K562 (cell line): ENCODE measurements at regions not wholly inside any gene's neighbourhood (a gene's known extent, or its start where the extent isn't known, plus 50 kb on each side); places are given as distances from the start of the nearest gene placed in this dataset.

Source experiments
- ATAC-seq: fragments of 200-7000 bp; cut with Tn5 transposase; 3 replicates; pipeline ENCODE4 v1.9.1; 2020; ENCODE audit warnings: moderate library complexity
- BruUV-seq: library from RNA; stranded (reverse); fragments of 400-500 nt; replicated peaks from 2 replicates; lab custom pipeline; 2021; lab: Mats Ljungman, UMichigan
- CTCF ChIA-PET: fragments of 300-600 bp; formaldehyde crosslinking; extraction: SDS; loops from one replicate; lab custom pipeline; 2021; ENCODE audit warnings: low intra/inter-chr PET ratio; lab: Yijun Ruan, JAX
- POLR2A ChIA-PET: fragments of 300-600, 350-650 bp; sonication (Branson Sonifier 250); formaldehyde crosslinking; extraction: SDS; loops from one replicate; lab custom pipeline; 2021; ENCODE audit warnings: antibody characterized with exemption, inconsistent platforms; lab: Yijun Ruan, JAX
- DNase-seq, 4 experiments: peaks; one replicate each; pipeline versions ENCODE4 v3.0.0 to v3.0.0-alpha.2; 2011 to 2018; ENCODE audit warnings: low spot score in 3 of 4, mixed read lengths in 3 of 4; ENCODE audit errors: extremely low read depth in 1 of 4
- FAIRE-seq: peaks from 2 replicates; lab custom pipeline; 2011; peaks lifted over from hg19 to GRCh38; lab: Jason Lieb, UNC
- H2AFZ ChIP-seq: 2 replicates; pipeline ENCODE4 v1.6.0; 2011; ENCODE audit warnings: low read depth, low read length, control low read depth, inconsistent platforms
- H3K27ac ChIP-seq: fragments of 200-600 bp; 3 replicates; pipeline ENCODE4 v1.8.0; 2011; ENCODE audit warnings: low read depth, mild to moderate bottlenecking, control low read depth, inconsistent platforms, low read length, moderate library complexity, mixed read lengths; ENCODE audit errors: extremely low read depth
- H3K27me3 ChIP-seq, 2 experiments: fragments of 300-600 bp in 1 of 2; 2 replicates in 1 of 2; 3 replicates in 1 of 2; pipeline versions ENCODE4 v1.6.0 to v1.8.0; 2011; ENCODE audit warnings: inconsistent platforms in 2 of 2, low read length in 2 of 2, mild to moderate bottlenecking in 1 of 2, mixed read lengths in 1 of 2, moderate library complexity in 1 of 2; ENCODE audit not compliant: control insufficient read depth in 2 of 2, insufficient read depth in 2 of 2
- H3K36me3 ChIP-seq: fragments of 300-600 bp; 3 replicates; pipeline ENCODE4 v1.8.0; 2011; ENCODE audit warnings: mild to moderate bottlenecking, low read length, inconsistent platforms; ENCODE audit not compliant: control insufficient read depth, insufficient read depth
- H3K4me1 ChIP-seq, 2 experiments: fragments of 200-600 bp in 1 of 2; replicated peaks in 1 of 2; 2 replicates in 1 of 2; 3 replicates in 1 of 2; pipeline versions ENCODE4 v1.5.1 to v1.8.0; 2011; ENCODE audit warnings: inconsistent platforms in 2 of 2, low read length in 2 of 2, mild to moderate bottlenecking in 1 of 2, mixed read lengths in 1 of 2, moderate library complexity in 1 of 2; ENCODE audit not compliant: control insufficient read depth in 2 of 2, insufficient read depth in 2 of 2
- H3K4me2 ChIP-seq: 2 replicates; pipeline ENCODE4 v1.6.1; 2011; ENCODE audit warnings: low read length, control low read depth, inconsistent platforms, mixed read lengths; ENCODE audit not compliant: insufficient read depth
- H3K4me3 ChIP-seq: fragments of 200-600 bp; sonication (generic), shearing (Covaris generic); 2 replicates; pipeline ENCODE4 v1.5.1; 2016; ENCODE audit warnings: control low read depth, inconsistent platforms
- H3K79me2 ChIP-seq: fragments of 200-600 bp; 3 replicates; pipeline ENCODE4 v1.8.0; 2011; ENCODE audit warnings: low read length, inconsistent platforms; ENCODE audit not compliant: control insufficient read depth, insufficient read depth
- H3K9ac ChIP-seq, 2 experiments: 2 replicates each; pipeline versions ENCODE4 v1.6.0 to v1.6.1; 2011; ENCODE audit warnings: low read depth in 2 of 2, low read length in 2 of 2, control low read depth in 1 of 2, inconsistent platforms in 1 of 2, mild to moderate bottlenecking in 1 of 2, mixed read lengths in 1 of 2; ENCODE audit not compliant: insufficient read depth in 1 of 2
- H3K9me1 ChIP-seq: one replicate; pipeline ENCODE4 v1.6.0; 2011; ENCODE audit warnings: inconsistent platforms, mild to moderate bottlenecking, low read length, moderate library complexity; ENCODE audit not compliant: control insufficient read depth, insufficient read depth
- H3K9me3 ChIP-seq: replicated peaks from 2 replicates; pipeline ENCODE4 v1.5.1; 2011; ENCODE audit warnings: low read depth, low read length, inconsistent platforms; ENCODE audit not compliant: control insufficient read depth, insufficient read depth
- H4K20me1 ChIP-seq: replicated peaks from 2 replicates; pipeline ENCODE4 v1.6.1; 2011; ENCODE audit warnings: low read length, inconsistent platforms, mixed read lengths; ENCODE audit not compliant: control insufficient read depth, insufficient read depth
- CBFB ChIP-seq: sonication (generic); formaldehyde crosslinking; IDR thresholded peaks from 2 replicates; pipeline ENCODE4 v1.4.0; 2020; ENCODE audit warnings: mild to moderate bottlenecking, missing genetic modification reagents
- CCAR2 ChIP-seq: fragments of 200-400 bp; formaldehyde crosslinking; IDR thresholded peaks from 2 replicates; pipeline ENCODE4 v1.6.1; 2017; ENCODE audit warnings: mild to moderate bottlenecking, low read depth, low read length
- CUX1 ChIP-seq: fragments of 200-800 bp; sonication (Bioruptor generic); IDR thresholded peaks from 2 replicates; pipeline ENCODE4 v1.6.1; 2016; ENCODE audit warnings: missing genetic modification characterization, missing compliant biosample characterization
- E2F3 ChIP-seq: fragments of 250-450 bp; sonication (Bioruptor Pico); IDR thresholded peaks from 2 replicates; pipeline ENCODE4 v1.4.0; 2020; ENCODE audit warnings: mild to moderate bottlenecking
- ETV5 ChIP-seq: sonication (generic); formaldehyde crosslinking; IDR thresholded peaks from 2 replicates; pipeline ENCODE4 v1.4.0; 2020; ENCODE audit warnings: low read depth, mild to moderate bottlenecking, missing genetic modification reagents
- HIVEP1 ChIP-seq: fragments of 250-450 bp; sonication (Bioruptor Pico); IDR thresholded peaks from 2 replicates; pipeline ENCODE4 v1.4.0; 2020; ENCODE audit warnings: mild to moderate bottlenecking
- HNRNPL ChIP-seq: fragments of 200-400 bp; formaldehyde crosslinking; IDR thresholded peaks from 2 replicates; pipeline ENCODE4 v1.6.1; 2017; ENCODE audit warnings: low read depth, mild to moderate bottlenecking, low read length
- KLF13 ChIP-seq: fragments of 450-650 bp; IDR thresholded peaks from 2 replicates; pipeline ENCODE4 v1.6.1; 2016; ENCODE audit warnings: missing genetic modification characterization, low read depth, mild to moderate bottlenecking, missing compliant biosample characterization, moderate library complexity, borderline replicate concordance
- MAZ ChIP-seq, 2 experiments: fragments of 450-650 bp in 1 of 2; sonication (generic) in 1 of 2; formaldehyde crosslinking; IDR thresholded peaks in 1 of 2; conservative IDR thresholded peaks in 1 of 2; 2 replicates each; pipeline versions ENCODE4 v1.4.0 to v1.5.0; 2020; ENCODE audit warnings: mild to moderate bottlenecking in 1 of 2, missing genetic modification reagents in 1 of 2
- MTA3 ChIP-seq: fragments of 450-650 bp; formaldehyde crosslinking; IDR thresholded peaks from 2 replicates; pipeline ENCODE4 v1.6.1; 2017; ENCODE audit warnings: mild to moderate bottlenecking, borderline replicate concordance
- NEUROD1 ChIP-seq: fragments of 150-350 bp; IDR thresholded peaks from 2 replicates; pipeline ENCODE4 v1.6.1; 2014; ENCODE audit warnings: borderline replicate concordance, low read length, low read depth; ENCODE audit not compliant: partially characterized antibody
- NFYB ChIP-seq: IDR thresholded peaks from 2 replicates; pipeline ENCODE4 v1.6.1; 2011; ENCODE audit warnings: mild to moderate bottlenecking, moderate library complexity; ENCODE audit not compliant: insufficient read length; ENCODE audit errors: extremely low read depth
- POLR2AphosphoS5 ChIP-seq: IDR thresholded peaks from 2 replicates; pipeline ENCODE4 v1.6.1; 2011; ENCODE audit warnings: mild to moderate bottlenecking, low read depth, low read length, moderate library complexity; ENCODE audit not compliant: control insufficient read depth, insufficient read depth
- SIRT6 ChIP-seq: IDR thresholded peaks from one replicate; pipeline ENCODE4 v1.6.1; 2012; ENCODE audit warnings: low read depth, mild to moderate bottlenecking, control low read depth, inconsistent platforms, low read length, moderate library complexity
- SMC3 ChIP-seq: conservative IDR thresholded peaks from 2 replicates; pipeline ENCODE4 v1.6.1; 2011; ENCODE audit warnings: low read depth, low read length, improper control_type of control experiment; ENCODE audit not compliant: insufficient read depth
- SRF ChIP-seq, 2 experiments: fragments of 250-450, 450-650 bp in 1 of 2; sonication (Bioruptor Pico) in 1 of 2; sonication (generic) in 1 of 2; formaldehyde crosslinking; IDR thresholded peaks; 2 replicates each; pipeline versions ENCODE4 v1.5.0 to v1.5.1; 2020 to 2022; ENCODE audit warnings: mild to moderate bottlenecking in 1 of 2, missing genetic modification reagents in 1 of 2
- ZKSCAN3 ChIP-seq: fragments of 250-450 bp; sonication (Bioruptor Pico); IDR thresholded peaks from 2 replicates; pipeline ENCODE4 v1.4.0; 2020
- ZNF445 ChIP-seq: fragments of 250-450 bp; sonication (Bioruptor Pico); IDR thresholded peaks from 2 replicates; pipeline ENCODE4 v1.4.0; 2020; ENCODE audit warnings: low read depth, mild to moderate bottlenecking, moderate library complexity
- ZNF717 ChIP-seq: fragments of 250-450 bp; sonication (Bioruptor Pico); IDR thresholded peaks from 2 replicates; pipeline ENCODE4 v1.5.0; 2021
- WGBS: fragments of 100-300 bp; shearing (Covaris generic); methylation state at CpG from one replicate; pipeline ENCODE4 v1.1.6; 2016; ENCODE audit warnings: low coverage, mixed read lengths; ENCODE audit not compliant: insufficient coverage; ENCODE audit errors: missing lambda C conversion rate; 5-methylcytosine and 5-hydroxymethylcytosine counted together
- in situ Hi-C: fragments of 300-500 bp; cut with MboI; formaldehyde crosslinking; loops from 4 replicates; pipeline ENCODE4 v1.15.0; 2018; ENCODE audit warnings: inconsistent platforms, mixed read lengths
- intact Hi-C: fragments of 100-400 bp; cut with micrococcal nuclease; formaldehyde crosslinking; loops from 2 replicates; pipeline ENCODE4 v1.14.2; 2022

DNA sequence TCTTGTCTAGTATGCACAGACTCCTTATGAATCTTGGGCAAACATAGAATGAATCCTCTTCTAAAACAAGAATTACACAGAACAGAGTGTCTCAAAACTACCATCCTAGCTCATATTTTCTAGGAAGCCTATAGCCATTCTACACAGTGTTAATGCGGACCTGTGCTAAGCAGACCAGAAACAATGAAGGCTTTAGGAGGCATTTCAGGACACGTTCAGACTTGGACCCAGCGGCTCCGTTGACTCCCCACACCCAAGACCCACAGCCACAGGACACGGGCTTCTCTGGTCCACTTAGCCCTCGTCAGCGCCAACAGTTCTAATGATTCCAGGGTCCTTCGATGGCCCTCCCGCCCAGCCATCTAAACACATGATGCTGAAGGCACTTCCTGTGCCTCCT is 182.2 kb downstream of the BCL11A start (continued):
- no peak for TF ChIP-seq SMC3
- no peak for TF ChIP-seq MAZ (CRISPR knock-in tag; conservative IDR thresholded peaks at IDR 0.05 in 1 of 2, IDR thresholded peaks at IDR 0.05 in 1 of 2)
- TF ChIP-seq ZNF717 = no peak
- no peak for TF ChIP-seq SRF (CRISPR knock-in tag; IDR thresholded peaks at IDR 0.05)
- no peak for TF ChIP-seq HIVEP1
- no peak for TF ChIP-seq ZNF445

DNA sequence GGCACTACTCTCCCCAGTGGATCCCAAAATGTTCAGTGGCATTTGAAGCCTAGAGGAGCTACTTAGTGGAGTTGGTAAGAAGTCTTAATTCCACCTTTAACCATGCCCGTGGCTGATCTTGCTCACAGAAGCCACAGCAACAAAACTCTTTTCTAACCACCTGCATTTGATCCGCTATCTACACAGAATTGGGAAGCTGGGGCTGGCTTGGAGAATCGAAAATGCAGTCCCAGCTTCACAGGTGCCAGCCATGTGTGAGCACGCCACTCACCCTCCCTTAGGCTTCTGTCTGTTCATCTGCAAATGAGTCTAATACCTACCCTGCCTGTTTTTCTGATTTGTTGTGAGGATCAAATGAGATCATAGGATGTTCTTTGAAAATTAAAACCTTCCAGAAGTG is 182.6 kb downstream of the BCL11A start:
- no peak for DNase-seq
- ATAC-seq = no peak
- Histone ChIP-seq H3K4me3 (no peak overlapping the region), H3K4me1 (no peaks in the 10 kb centered on the region), H3K9ac (no peak overlapping the region), H3K79me2 (no peaks in the 10 kb centered on the region), H4K20me1 (no peaks in the 10 kb centered on the region), H3K9me1 (no peaks in the 10 kb centered on the region), H3K4me2 (no peak overlapping the region), H3K27me3 (no peaks in the 10 kb centered on the region; a peak in 1 of 5 replicates), H3K36me3 (no peaks in the 10 kb centered on the region), H2AFZ (no peak overlapping the region), H3K9me3 (no peaks in the 10 kb centered on the region), H3K27ac (no peak overlapping the region)
- intact Hi-C loops (no loop called here), in situ Hi-C loops (no loop called here)
- POLR2A ChIA-PET = no interaction called here
- no TSS peak for BruUV-seq
- FAIRE-seq = no peak
- WGBS = 0% methylated on average over 4 of the region's 4 CpGs
- CTCF ChIA-PET = no interaction called here
- TF ChIP-seq ZKSCAN3 = no peak
- TF ChIP-seq ZNF445 = no peak
- no peak for TF ChIP-seq CBFB (CRISPR knock-in tag)
- TF ChIP-seq HIVEP1 = no peak
- TF ChIP-seq MTA3 = no peak
- no peak for TF ChIP-seq KLF13 (tag)
- no peak for TF ChIP-seq POLR2AphosphoS5
- TF ChIP-seq SIRT6 = no peak
- TF ChIP-seq CUX1 (CRISPR knock-in tag) = no peak
- TF ChIP-seq E2F3 (CRISPR knock-in tag) = no peak
- no peak for TF ChIP-seq CCAR2
- no peak for TF ChIP-seq NEUROD1
- no peak for TF ChIP-seq NFYB
- no peak for TF ChIP-seq HNRNPL
- no peak for TF ChIP-seq SRF (CRISPR knock-in tag; IDR thresholded peaks at IDR 0.05)
- no peak for TF ChIP-seq ETV5 (CRISPR knock-in tag)
